ENCODE measurements at regions not wholly inside any gene's neighbourhood (a gene's known extent, or its start where the extent isn't known, plus 50 kb on each side); places are given as distances from the start of the nearest gene placed in this dataset.
"Not testable (repeated sequence)": the region's sequence is repeated elsewhere in the genome, so short reads cannot be mapped to it uniquely, and the experiment has no call there.

DNA sequence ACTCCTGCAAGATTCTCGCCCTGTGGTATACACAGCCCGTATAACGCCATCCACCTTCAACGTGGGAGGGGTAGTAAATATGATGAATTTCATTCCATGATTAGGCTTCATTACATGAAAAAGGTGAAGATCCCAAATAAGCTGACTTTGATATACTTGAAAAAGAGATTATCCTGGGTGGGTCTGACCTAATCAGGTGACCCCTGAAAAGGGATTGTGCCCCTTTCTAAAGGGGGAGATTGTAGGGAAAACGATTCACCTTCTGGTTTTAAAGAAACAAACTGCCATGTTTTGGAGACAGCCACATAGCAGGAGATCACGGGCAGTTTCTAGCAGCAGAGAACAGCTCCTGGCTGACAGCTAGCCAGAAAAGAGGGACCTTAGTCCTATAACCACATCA lies 155.1 kb upstream of the SMLR1 start:
- DNase-seq (ENCODE audit: low read depth, low spot score): no peak

DNA sequence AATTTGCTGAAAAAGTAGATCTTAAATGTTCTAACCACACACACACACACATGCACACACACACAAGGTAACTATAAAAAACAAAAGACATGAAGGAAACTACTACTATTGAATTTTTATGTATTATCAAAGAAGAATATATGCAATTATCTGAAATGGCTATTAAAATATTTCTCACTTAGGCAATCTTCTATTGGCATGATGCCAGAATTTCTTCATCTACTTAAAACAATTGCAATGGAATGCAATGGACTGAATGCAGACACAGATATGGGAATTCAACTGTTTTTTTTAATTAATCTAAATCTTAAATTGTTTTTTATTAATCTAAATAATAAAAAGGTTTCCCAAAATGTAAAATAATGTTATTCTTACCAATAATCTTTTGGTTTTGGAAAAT lies 152.6 kb upstream of the SMLR1 start:
- DNase-seq (ENCODE audit: low read depth, low spot score): no peak

DNA sequence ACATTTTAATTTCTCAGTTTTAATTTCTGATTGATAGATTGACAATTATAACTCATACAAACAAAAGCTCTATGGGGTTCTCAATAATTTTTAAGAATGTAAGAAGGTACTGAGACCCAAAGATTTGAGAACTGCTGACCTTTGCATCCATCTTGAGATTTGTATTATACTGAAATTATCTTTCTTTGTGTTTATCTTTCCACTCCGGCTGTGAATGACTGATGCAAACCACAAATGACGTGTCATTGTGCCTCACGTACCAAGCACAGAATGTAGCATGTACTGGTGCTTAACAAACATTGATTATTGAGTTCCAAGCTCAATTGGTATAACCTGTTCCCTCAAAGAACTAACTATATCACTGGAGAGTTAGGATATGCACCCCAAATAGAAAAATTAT lies 152.1 kb upstream of the SMLR1 start:
- no peak for DNase-seq (ENCODE audit: low read depth, low spot score)

DNA sequence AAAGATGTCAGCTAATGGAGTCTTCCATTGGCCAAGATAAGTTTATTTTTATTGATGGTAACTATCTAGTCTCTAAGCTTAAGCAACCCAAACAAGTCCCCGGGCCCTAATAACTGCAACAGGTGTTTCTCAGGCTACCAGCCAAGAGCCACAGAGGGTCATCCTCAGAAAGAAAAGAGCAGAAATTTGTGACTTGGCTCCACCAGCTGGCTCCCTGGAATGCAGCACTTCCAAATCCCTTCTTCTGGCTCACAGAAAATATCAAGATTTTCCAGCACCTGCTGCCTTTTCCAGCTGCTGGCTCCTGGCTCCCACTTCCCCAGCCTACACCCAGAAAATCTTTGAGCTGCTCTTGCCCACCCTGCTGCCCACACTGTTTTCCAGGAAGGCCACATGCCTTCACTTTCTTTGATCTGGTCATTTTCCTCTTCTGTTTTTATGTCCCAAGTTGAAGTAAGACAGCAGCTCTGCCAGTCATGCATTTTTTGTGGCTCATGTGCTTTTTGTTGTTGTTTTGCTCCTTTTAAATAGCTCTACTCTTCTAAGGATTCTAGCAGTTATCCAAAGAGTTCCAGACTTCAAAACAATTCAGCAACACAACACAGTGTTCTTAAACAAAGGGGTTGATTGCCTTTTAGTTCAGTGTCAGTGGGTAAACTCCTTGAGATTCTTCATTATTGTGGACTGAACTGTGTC lies 151.0 kb upstream of the SMLR1 start:
- no peak for DNase-seq (ENCODE audit: low read depth, low spot score)

DNA sequence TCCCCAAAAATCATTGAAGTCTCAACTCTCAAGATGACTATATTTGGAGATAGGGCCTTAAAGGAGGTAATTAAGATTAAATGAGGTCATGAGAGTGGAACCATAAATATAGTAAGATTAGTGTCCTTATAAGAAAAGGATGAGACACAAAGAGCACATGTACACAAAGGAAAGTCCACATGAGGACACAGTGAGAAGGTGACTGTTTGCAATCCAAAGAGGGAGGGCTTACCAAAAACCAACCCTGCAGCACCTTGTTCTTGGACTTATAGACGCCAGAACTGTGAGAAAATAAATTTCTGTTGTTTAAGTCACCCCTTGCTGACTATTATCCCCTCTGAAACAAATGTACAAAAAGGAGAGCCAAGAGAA lies 150.4 kb upstream of the SMLR1 start:
- DNase-seq (ENCODE audit: low read depth, low spot score): no peak

DNA sequence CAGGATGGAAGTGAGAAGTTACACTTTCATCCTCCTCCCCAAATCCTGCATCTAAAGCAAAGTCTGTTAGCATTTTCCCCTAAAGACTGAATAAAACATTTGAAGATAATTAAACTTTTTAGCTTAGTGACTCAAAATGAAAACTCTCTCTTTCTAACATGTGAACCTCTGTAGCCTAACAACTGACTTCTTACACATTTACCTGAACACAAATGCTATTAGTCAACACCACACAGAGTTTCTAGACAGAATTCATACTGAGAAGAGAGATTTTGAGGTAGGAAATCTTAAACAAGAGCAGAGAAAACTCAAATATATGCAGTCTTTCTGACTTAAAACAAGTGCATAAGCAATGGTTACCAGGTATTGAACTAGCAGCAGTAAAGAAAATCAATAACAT lies 149.9 kb upstream of the SMLR1 start:
- no peak for DNase-seq (ENCODE audit: low read depth, low spot score)

DNA sequence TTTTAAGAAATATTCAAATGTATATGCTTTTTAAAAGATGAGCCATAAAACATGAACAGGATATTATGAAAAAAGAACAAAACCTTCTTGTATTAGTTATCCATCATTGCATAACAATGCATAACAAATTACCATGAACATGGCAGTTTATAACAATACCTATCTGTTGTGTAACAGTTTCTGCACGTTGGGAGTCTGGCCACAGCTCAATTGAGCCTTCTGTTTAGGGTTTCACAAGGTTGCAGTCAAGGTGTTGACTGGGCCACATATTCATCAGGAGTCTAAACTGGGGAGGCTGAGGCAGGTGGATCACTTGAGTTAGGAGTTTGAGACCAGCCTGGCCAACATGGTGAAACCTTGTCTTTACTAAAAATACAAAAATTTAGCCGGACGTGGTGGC lies 149.4 kb upstream of the SMLR1 start:
- DNase-seq (ENCODE audit: low read depth, low spot score): no peak

DNA sequence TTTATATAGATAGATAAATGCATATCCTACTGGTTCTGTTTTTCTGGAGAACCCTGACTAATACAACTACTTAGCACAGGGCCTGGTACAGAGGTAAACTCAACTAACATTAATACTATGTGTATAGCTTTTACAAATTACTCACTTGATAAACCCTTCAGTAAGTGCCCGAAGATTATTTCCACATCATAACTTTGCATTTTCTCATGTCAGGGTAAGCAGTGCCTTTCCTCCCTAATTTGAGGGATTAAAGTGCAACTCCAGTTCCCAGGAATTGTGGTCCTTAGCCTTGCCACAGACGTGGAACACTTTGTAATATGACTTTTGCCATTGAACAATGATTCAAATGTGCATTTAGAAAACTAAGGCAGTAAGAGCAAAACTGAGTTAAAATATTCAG lies 147.5 kb upstream of the SMLR1 start:
- DNase-seq (ENCODE audit: low read depth, low spot score): no peak

DNA sequence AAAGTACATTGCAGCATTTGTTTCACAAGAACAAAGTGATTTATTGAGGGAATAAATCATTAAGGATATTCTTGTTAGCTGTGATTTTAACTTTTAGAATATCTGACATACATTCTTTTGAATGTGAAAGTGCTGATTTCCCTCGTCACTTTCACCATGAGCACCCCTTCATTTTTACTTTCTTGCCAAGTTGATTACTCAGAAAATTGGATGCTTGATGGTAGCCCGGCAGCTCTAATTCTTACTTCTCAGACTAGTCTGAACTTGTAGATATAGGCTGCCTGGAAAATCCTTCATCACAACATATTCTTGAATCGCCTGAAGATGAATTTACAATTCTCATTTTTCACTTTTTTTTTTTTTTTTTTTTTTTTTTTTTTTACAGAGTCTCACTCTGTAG lies 147.1 kb upstream of the SMLR1 start:
- DNase-seq (ENCODE audit: low read depth, low spot score): no peak

DNA sequence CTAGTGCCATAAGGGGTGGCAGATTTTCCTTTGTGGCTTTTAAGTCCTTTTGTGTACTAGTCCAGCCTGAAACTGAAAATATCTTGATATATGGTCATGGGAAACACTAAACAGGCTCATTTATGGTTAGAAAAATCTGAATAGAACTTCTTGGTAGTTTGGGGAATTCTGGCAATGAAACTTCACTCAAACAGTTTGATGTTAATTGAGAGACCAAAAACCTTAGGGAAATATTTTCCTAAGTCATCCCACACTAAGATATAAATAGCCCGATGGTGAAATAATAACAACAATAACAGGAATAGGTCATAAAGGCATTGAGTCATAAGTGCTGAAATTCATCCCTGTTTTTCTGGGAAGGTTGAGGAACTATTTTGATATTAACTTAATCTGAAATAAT lies 146.2 kb upstream of the SMLR1 start:
- no peak for DNase-seq (ENCODE audit: low read depth, low spot score)

DNA sequence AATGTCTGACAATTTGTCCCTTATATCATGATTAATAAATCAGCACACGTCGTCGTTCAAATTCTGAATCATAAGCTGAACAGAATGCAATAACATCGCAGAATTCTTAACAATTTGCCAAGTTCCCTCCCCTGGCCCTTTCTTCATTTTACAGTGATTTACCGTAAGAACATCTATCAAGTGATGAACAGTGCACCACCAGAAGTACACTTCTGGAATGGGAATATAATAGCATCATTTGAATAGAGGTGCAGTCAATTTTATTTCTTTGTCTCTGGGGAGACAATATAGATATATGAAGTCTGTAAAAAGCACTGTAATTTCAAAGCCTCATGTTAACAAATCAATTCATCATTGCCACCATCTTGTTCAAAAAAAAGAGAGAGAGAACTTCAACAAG lies 145.1 kb upstream of the SMLR1 start:
- no peak for DNase-seq (ENCODE audit: low read depth, low spot score)

DNA sequence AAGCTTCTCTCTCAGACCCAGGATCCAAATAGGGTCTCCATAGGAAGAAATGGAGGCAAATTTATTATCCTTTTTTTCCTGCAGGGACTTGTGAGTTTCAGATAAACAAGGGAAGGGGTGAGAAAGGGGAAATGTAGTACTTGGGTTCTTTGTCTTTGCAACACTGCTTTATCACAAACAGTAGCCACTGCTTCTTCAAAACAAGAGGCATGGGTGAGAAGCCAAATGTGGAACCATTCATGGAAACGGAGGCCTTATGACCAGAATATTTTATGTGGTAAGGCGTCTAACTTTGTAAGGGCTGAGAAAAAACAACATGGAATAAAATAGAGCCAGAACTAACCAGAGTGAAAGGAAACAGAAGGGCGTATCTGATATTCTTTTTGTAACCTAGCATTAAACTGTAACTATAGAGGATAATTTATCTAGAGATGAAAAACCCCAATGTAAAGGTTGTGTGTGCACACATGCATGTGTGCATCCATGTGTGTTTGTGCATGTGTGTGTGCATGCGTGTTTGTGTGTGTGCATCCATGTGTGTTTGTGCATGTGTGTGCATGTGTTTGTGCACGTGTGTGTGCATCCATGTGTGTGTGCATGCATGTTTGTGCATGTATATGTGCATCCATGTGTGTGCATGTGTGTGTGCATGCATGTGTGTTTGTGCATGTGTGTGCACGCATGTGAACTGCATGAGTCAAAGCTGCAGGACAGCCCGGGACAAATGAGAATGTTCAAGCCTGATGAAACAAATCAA lies 143.3 kb upstream of the SMLR1 start:
- DNase-seq (ENCODE audit: low read depth, low spot score): no peak

DNA sequence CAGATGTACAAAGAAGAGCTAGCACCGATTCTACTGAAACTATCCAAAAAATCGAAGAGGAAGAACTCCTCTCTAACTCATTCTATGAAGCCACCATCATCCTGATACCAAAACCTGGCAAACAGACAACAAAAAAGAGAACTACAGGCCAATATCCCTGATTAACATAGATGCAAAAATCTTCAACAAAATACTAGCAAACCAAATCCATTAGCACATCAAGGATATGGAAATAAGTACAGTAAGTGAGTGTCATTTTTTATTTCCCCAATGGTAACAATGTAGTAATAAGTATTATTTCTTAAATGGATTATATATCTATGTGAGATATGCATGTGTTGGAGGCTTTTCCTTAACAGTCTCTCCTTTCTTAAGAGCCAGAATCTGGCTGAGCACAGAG lies 134.5 kb upstream of the SMLR1 start:
- DNase-seq (ENCODE audit: low read depth, low spot score): no peak

DNA sequence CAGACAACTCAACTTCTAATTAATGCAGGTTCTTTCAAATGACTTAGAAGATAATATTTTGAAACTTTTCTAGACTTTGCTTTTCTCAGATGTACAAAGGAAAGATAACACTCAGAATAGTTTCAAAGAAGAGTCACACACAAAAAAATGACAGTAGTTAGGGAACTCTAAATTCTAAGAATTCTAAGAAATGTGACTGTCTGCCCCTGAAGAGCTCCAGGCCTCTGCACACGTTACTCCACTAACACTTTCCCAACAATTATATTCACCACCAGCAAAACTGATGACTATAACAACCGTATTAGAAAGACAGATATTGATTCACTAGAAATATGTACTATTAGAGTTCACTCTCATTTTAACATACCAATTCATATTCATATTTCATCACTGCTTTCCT lies 133.3 kb upstream of the SMLR1 start:
- no peak for DNase-seq (ENCODE audit: low read depth, low spot score)

DNA sequence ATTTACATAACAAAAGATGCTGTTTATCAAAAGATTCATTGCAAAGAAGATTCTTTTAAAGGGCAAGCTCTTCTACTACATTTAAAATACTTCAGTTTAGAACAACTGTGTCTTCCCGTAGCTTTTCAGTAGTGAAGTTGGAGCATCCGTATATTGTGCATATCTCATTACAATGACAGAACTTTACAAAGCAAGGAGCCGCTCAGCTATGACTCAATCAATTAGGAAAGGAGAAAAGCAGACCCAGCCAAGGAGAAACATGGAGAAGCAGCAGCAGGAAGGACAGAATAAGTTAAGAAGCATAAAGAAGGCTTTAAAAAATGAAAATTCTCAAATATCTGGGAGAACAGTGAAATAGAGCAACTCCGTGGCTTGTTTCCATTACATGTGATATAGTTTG lies 132.6 kb upstream of the SMLR1 start:
- DNase-seq (ENCODE audit: low read depth, low spot score): no peak

DNA sequence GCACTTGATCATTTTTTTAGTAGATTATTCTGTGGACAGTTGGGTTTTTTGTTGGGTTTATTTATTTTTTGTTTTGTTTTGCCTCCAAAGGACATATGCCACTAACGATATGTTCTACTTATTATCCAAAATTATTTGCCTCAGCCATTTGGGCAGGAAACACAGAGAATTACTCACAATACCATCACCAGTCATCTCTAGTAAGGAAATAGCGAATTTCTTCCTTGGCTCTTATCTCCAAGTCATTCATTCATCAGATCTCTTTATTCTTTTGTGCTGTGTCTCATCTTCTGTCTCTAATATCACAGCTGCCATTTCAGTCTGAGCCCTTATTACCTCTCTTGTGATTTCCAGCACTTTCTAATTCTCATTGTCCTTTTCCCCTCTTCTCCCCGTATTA lies 130.4 kb upstream of the SMLR1 start:
- DNase-seq (ENCODE audit: low read depth, low spot score): no peak

DNA sequence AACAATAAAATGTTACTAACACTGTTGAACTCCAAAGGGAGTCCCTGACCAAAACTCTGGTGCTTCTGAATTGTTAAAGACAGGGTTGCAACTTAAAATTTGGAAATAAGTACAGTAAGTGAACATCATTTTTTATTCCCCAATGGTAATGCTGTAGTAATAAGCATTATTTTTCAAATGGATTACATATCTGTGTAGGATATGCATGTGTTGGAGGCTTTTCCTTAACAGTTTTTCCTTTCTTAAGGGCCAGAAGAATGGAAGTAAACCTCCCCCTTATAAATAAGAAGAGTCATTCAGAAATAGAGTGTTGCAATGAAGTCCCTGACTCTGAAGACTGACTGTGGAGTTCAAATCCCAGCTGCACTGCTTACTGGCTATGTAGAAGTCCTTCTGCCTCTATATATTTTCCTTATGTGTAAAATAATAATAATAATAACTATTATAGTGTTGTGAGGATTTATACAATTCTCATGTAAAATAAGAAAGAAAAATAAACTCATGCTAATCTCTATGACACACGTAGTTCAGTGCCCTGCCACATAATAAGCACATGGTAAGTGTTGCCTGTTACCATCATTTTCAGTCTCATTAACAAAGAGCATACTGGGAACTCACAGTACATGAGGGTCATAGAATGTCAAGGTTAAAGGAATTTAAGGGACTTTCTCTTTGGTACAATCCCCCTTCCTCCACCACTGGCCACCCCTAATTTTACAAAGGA lies 129.8 kb upstream of the SMLR1 start:
- no peak for DNase-seq (ENCODE audit: low read depth, low spot score)

DNA sequence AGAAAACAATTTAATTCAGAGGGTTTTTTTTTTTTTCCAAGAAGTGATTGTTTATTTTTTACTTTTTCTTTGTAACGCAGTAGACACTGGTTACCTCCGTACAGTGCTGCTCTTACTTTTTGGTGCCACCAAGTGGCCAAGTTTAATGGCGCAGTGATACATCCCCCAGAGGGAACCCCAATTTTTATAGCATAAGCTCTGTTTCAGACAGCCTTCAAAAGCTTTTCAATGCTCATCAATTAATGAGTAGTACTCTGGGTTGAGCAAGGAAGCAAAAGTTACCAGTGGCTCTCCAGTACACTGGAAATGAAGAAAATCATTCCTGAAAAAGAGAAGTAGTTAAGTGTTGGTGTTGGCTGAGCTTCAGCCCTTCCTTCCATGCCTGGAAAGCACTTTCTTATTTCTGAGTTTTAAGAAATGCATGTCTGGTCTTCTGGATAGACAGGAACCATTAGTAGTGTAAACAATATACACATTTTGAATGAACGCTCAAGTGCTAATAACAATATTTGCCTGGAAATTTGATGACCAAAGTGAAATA lies 129.1 kb upstream of the SMLR1 start:
- DNase-seq (ENCODE audit: low read depth, low spot score): peak; percentile 9

DNA sequence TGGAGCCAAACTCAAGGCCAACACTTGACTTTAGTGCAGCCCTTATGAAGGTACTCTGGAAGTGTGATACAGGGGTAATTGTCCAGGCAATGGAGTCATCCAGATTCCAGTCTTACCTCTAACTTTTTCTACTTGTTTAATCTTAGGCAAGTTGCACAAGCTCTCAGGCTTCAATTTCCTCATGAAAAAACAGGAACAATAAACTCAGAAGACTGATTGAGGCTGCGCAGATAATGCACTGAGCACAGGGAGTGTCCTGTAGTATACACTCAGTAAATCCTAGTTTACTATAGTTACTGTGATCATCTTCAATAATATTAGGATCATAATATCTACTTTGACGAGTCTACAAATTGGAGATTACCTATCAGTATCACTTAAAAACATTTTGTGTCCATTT lies 127.5 kb upstream of the SMLR1 start:
- no peak for DNase-seq (ENCODE audit: low read depth, low spot score)

DNA sequence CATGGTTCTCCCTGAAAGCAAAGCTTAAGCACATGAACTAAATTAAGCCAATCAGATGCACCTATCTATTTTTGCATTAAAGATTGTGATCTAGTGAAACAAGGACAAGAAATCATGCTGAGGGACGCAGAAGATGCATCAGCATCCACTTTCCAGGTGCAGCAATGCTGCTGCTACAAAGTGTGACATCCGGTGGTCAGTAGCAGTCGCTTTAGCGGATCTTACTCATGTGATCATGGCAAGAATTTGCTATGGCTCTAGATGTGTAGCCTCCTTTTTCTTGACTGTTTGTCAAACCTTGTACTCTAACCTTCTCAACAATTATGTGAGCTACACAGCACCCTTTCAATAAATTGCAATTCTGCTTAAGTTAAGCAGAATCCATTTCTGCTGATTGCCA lies 126.8 kb upstream of the SMLR1 start:
- no peak for DNase-seq (ENCODE audit: low read depth, low spot score)

DNA sequence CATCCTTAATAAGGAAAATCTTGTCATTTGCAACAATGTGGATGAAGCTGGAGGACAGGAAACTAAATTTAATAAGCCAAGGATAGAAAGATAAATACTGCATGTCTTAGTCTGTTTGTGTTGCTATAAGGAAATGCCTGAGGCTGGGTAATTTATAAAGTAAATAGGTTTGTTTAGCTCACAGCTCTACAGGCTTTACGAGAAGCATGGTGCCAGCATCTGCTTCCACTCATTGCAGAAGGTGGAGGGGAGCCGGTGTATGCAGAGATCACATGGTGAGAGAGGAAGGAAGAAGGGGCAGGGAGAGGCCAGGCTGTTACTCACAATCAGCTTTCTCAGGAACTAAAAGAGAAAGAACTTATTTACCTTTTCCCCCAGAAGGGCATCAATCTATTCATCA lies 118.9 kb upstream of the SMLR1 start:
- DNase-seq (ENCODE audit: low read depth, low spot score): no peak

DNA sequence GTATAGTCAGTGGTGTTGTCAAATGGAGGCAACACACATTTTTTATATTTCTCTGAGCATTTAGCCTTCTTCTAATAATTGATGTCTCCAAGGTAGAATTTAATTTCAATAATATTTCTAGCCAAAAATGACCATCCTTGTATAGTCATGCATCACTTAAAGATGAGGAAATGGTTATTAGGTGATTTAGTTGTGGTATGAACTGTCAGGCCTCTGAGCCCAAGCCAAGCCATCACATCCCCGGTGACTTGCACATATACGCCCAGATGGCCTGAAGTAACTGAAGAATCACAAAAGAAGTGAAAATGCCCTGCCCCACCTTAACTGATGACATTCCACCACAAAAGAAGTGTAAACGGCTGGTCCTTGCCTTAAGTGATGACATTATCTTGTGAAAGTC lies 115.6 kb upstream of the SMLR1 start:
- not testable (repeated sequence) for DNase-seq (ENCODE audit: low read depth, low spot score)

DNA sequence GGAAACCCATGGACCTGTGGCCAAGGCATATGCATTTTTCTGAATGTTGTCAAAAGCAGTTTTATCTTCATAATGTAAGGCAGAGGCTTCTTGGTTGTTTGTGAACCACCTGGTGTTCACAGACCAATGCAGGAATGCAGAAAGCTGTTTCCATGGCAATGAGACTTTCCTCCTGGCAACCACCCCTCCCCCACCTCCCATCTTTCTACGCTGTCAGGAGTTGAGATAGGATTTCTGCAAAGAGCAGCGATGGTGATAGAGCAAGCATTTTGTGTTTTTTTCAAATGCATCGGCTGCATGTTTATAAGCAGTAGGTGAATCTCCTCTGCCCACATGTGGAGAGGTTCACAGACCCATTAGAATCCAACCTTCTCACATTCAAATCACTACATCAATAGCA lies 114.1 kb upstream of the SMLR1 start:
- peak; percentile 68 for DNase-seq (ENCODE audit: low read depth, low spot score)
